ENCODE measurements at regions not wholly inside any gene's neighbourhood (a gene's known extent, or its start where the extent isn't known, plus 50 kb on each side); places are given as distances from the start of the nearest gene placed in this dataset.

- H3K27ac Mint-ChIP-seq (ENCODE audit: unreplicated experiment), result peak overlapping the region; percentile 3
- DNase-seq (ENCODE audit: low read depth), result peak; percentile 68
- no peaks in the 10 kb centered on the region for H3K36me3 ChIP-seq (ENCODE audit: insufficient read depth, low read length)
- H3K4me1 ChIP-seq (ENCODE audit: insufficient read depth, low read length), result peaks cover 14% of the 10 kb centered on the region
- no peaks in the 10 kb centered on the region for H3K27me3 ChIP-seq (ENCODE audit: insufficient read depth, low read length)
- H3K79me2 ChIP-seq (ENCODE audit: insufficient read depth, low read length), result peaks cover 4% of the 10 kb centered on the region
- no peak overlapping the region for H2AFZ ChIP-seq (ENCODE audit: low read depth, low read length)
- H3K36me3 Mint-ChIP-seq (ENCODE audit: low read depth, unreplicated experiment), result no peaks in the 10 kb centered on the region
- no peaks in the 10 kb centered on the region for H3K9me3 ChIP-seq (ENCODE audit: insufficient read depth, low read depth, low read length)
- H3K4me3 ChIP-seq (ENCODE audit: insufficient read depth, low read depth, low read length), result no peak overlapping the region
- H3K27me3 Mint-ChIP-seq (ENCODE audit: low read depth, unreplicated experiment), result peaks cover 2% of the 10 kb centered on the region
- TF ChIP-seq, protein P1, sequence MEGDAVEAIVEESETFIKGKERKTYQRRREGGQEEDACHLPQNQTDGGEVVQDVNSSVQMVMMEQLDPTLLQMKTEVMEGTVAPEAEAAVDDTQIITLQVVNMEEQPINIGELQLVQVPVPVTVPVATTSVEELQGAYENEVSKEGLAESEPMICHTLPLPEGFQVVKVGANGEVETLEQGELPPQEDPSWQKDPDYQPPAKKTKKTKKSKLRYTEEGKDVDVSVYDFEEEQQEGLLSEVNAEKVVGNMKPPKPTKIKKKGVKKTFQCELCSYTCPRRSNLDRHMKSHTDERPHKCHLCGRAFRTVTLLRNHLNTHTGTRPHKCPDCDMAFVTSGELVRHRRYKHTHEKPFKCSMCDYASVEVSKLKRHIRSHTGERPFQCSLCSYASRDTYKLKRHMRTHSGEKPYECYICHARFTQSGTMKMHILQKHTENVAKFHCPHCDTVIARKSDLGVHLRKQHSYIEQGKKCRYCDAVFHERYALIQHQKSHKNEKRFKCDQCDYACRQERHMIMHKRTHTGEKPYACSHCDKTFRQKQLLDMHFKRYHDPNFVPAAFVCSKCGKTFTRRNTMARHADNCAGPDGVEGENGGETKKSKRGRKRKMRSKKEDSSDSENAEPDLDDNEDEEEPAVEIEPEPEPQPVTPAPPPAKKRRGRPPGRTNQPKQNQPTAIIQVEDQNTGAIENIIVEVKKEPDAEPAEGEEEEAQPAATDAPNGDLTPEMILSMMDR (IDR thresholded peaks at IDR 0.05; ENCODE audit: insufficient read depth, low read depth, low read length), result no peak
- no peak for TF ChIP-seq EZH2 (IDR thresholded peaks at IDR 0.05; ENCODE audit: insufficient read depth, low read length)
- H3K4me1 Mint-ChIP-seq (ENCODE audit: low read depth, unreplicated experiment), result peaks cover 33% of the 10 kb centered on the region
- no peaks in the 10 kb centered on the region for H4K20me1 ChIP-seq (ENCODE audit: insufficient read depth, low read length)
- no peak overlapping the region for H3K9ac ChIP-seq (ENCODE audit: low read length)
- FAIRE-seq, result peak; percentile 74
- H3K9me3 Mint-ChIP-seq (ENCODE audit: unreplicated experiment), result peaks cover 2% of the 10 kb centered on the region
- no peak overlapping the region for H3K27ac ChIP-seq (ENCODE audit: low read depth, low read length)
- H3K4me3 Mint-ChIP-seq (ENCODE audit: unreplicated experiment), result no peak overlapping the region
- H3K4me2 ChIP-seq (ENCODE audit: low read length), result no peak overlapping the region
Measured at GRCh38 chr15:62491642-62492041, 326.6 kb upstream of the C2CD4B start.

DNA sequence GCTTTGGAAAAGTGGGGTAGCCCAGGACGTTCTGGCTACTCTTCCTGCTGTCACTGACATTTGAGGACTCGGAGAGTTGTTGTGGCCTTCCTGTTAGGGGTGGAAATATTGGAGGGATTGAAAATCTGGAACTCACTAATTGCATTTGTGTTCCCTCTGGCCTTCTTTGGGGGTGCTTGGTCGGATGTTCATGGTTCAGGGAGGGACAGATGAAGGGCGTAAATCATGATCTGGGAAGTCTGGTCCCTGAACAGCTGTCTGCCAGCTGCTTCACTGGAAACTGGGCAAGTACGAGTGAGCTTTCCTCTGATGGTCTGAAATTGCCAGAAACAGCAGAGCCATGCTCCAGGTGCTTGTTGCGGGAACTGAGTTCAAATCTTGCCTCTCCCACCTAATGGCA lies 327.8 kb upstream of the C2CD4B start:
- H3K27me3 Mint-ChIP-seq (ENCODE audit: low read depth, unreplicated experiment), result peaks cover 2% of the 10 kb centered on the region
- H3K27ac Mint-ChIP-seq (ENCODE audit: unreplicated experiment), result no peak overlapping the region
- H3K27ac ChIP-seq (ENCODE audit: low read depth, low read length), result no peak overlapping the region
- TF ChIP-seq, protein P1 (IDR thresholded peaks at IDR 0.05; ENCODE audit: insufficient read depth, low read depth, low read length), result no peak
- no peak for TF ChIP-seq EZH2 (IDR thresholded peaks at IDR 0.05; ENCODE audit: insufficient read depth, low read length)
- no peak for FAIRE-seq
- no peaks in the 10 kb centered on the region for H3K27me3 ChIP-seq (ENCODE audit: insufficient read depth, low read length)
- no peak overlapping the region for H3K4me3 ChIP-seq (ENCODE audit: insufficient read depth, low read depth, low read length)
- H4K20me1 ChIP-seq (ENCODE audit: insufficient read depth, low read length), result no peaks in the 10 kb centered on the region
- H3K79me2 ChIP-seq (ENCODE audit: insufficient read depth, low read length), result peaks cover 4% of the 10 kb centered on the region
- no peaks in the 10 kb centered on the region for H3K36me3 ChIP-seq (ENCODE audit: insufficient read depth, low read length)
- H3K9ac ChIP-seq (ENCODE audit: low read length), result no peak overlapping the region
- peaks cover 14% of the 10 kb centered on the region for H3K4me1 ChIP-seq (ENCODE audit: insufficient read depth, low read length)
- H3K4me3 Mint-ChIP-seq (ENCODE audit: unreplicated experiment), result no peak overlapping the region
- peaks cover 2% of the 10 kb centered on the region for H3K9me3 Mint-ChIP-seq (ENCODE audit: unreplicated experiment)
- H3K4me2 ChIP-seq (ENCODE audit: low read length), result no peak overlapping the region
- H3K4me1 Mint-ChIP-seq (ENCODE audit: low read depth, unreplicated experiment), result peaks cover 41% of the 10 kb centered on the region
- H2AFZ ChIP-seq (ENCODE audit: low read depth, low read length), result no peak overlapping the region
- DNase-seq (ENCODE audit: low read depth), result no peak
- H3K9me3 ChIP-seq (ENCODE audit: insufficient read depth, low read depth, low read length), result no peaks in the 10 kb centered on the region
- H3K36me3 Mint-ChIP-seq (ENCODE audit: low read depth, unreplicated experiment), result no peaks in the 10 kb centered on the region

GRCh38 chr15:62494197-62494596 lies 329.1 kb upstream of the C2CD4B start:
- Histone ChIP-seq H3K36me3 (ENCODE audit: insufficient read depth, low read length) (no peaks in the 10 kb centered on the region), H3K27ac (ENCODE audit: low read depth, low read length) (no peak overlapping the region), H2AFZ (ENCODE audit: low read depth, low read length) (no peak overlapping the region), H3K27me3 (ENCODE audit: insufficient read depth, low read length) (no peaks in the 10 kb centered on the region), H4K20me1 (ENCODE audit: insufficient read depth, low read length) (no peaks in the 10 kb centered on the region), H3K4me1 (ENCODE audit: insufficient read depth, low read length) (peaks cover 14% of the 10 kb centered on the region), H3K79me2 (ENCODE audit: insufficient read depth, low read length) (peaks cover 4% of the 10 kb centered on the region), H3K9me3 (ENCODE audit: insufficient read depth, low read depth, low read length) (no peaks in the 10 kb centered on the region), H3K9ac (ENCODE audit: low read length) (no peak overlapping the region), H3K4me3 (ENCODE audit: insufficient read depth, low read depth, low read length) (no peak overlapping the region), H3K4me2 (ENCODE audit: low read length) (no peak overlapping the region)
- Mint-ChIP-seq H3K27ac (ENCODE audit: unreplicated experiment) (no peak overlapping the region), H3K9me3 (ENCODE audit: unreplicated experiment) (no peaks in the 10 kb centered on the region), H3K4me1 (ENCODE audit: low read depth, unreplicated experiment) (peaks cover 51% of the 10 kb centered on the region), H3K4me3 (ENCODE audit: unreplicated experiment) (no peak overlapping the region), H3K27me3 (ENCODE audit: low read depth, unreplicated experiment) (peaks cover 2% of the 10 kb centered on the region), H3K36me3 (ENCODE audit: low read depth, unreplicated experiment) (no peaks in the 10 kb centered on the region)
- DNase-seq (ENCODE audit: low read depth), result no peak
- TF ChIP-seq, protein P1 (IDR thresholded peaks at IDR 0.05; ENCODE audit: insufficient read depth, low read depth, low read length), result no peak
- TF ChIP-seq EZH2 (IDR thresholded peaks at IDR 0.05; ENCODE audit: insufficient read depth, low read length), result no peak
- FAIRE-seq, result no peak
